ENCODE measurements at regions not wholly inside any gene's neighbourhood (a gene's known extent, or its start where the extent isn't known, plus 50 kb on each side); places are given as distances from the start of the nearest gene placed in this dataset.
"Not testable (repeated sequence)": the region's sequence is repeated elsewhere in the genome, so short reads cannot be mapped to it uniquely, and the experiment has no call there.

DNA sequence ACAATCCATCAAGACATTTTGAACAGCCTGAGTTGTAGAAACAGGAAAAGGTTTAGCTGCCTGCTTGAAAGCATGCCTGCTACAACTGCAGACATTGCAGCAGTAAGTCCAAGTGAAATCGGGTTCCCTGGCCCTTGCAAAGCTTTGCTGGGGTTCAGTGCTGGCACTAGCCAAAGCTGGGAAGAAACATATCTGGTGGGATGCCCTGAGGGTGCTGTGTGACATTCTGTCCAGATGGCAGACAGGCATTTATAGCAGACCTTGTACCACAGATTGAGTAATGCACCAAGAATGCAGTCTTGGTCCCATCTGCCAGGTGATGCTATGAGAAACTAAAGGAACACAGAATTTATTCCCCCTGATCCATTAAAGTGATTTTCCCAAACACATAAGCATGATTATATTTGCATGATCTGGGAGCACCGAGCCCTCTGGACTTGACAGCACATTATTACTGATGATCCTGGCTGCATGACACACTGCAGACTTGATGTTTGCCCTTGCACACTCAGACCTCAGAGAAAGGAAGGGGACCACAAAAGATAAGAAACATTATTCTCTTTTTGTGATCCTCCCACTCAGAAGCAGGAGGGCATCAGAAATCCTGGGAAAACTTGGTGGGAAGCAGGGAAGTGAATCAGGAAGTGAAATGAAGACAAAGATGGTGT lies 223.7 kb upstream of the FAM78B start:
- no peak for DNase-seq (ENCODE audit: low read depth in 2 of 2)

DNA sequence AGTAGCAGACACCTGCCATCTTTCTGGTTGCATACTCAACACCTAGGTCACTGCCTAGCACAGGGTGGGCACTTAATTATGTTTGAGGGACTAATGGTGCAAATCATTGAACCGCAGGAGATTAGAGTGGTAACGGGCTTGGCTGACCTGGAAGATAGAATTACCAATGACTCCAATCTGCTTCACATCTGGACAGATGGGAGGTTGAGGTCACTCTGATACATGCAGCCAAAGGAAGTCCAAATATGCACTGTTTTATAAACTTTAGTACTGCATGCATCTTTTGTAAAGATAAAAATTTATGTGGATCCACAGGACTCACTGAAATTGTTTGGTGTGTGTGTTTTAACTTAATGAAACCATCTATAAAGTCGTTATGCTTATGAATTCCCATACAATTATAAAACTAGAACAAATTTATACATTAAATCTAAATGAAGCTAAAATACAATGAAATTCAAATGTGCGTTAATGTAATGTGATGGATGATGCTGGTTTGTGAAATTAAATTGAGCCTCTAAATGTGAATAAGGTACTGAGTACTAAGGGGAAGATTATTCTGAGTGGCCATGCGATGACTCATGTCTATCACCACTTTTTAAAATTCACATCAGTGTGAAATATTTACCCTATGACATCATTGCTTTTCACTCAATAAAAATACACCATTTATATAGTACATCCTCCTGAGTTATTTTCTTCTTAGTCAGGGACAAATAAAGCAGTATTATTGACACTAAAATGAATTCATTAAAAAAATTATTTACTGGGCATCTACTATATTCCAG lies 224.7 kb upstream of the FAM78B start:
- no peak for DNase-seq (ENCODE audit: low read depth in 2 of 2)

DNA sequence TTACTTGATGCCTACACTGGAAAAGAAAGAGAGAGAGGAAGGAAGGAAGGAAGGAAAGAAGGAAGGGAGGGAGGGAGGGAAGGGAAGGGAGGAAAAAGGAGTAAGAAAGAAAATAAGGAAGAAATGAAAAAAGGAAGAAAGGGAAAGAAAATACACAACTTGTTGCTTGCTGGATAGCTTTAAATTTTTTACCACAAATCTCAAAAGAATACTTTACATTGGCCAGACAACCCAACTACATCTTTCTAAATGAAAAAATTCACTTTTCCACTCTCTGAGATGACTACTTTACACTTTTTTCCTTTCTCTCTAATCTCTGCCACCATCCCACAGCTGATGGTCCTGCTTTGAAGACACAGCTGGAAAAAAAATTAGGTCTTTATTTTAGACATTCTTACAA lies 228.9 kb upstream of the FAM78B start:
- DNase-seq (ENCODE audit: low read depth in 2 of 2), result no peak

DNA sequence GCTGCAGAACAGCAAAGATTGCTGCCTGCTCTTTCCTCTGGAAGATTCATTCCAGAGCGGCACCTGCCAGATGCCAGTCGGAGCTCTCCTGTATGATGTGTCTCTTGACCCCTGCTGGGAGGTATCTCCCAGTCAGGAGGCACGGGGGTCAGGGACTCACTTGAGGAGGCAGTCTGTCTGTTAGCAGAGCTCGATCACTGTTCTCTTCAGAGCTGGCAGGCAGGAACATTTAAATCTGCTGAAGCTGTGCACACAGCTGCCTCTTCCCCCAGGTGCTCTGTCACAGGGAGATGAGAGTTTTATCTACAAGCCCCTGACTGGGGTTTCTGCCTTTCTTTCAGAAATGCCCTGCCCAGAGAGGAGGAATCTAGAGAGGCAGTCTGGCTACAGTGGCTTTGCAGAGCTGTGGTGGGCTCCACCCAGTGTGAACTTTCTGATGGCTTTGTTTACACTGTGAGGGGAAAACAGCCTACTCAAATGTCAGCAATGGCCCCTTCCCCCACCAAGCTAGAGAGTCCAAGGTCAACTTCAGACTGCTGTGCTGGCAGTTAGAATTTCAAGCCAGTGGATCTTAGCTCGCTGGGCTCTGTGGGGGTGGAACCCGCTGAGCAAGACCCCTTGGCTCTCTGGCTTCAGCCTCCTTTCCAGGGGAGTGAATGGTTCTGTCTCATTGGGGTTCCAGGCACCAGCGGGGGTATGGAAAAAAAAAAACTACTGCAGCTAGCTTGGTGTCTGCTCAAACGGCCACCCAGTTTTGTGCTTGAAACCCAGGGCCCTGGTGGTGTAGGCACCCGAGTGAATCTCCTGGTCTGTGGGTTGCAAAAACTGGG lies 242.7 kb upstream of the FAM78B start:
- DNase-seq (ENCODE audit: low read depth in 2 of 2), result not testable (repeated sequence)

DNA sequence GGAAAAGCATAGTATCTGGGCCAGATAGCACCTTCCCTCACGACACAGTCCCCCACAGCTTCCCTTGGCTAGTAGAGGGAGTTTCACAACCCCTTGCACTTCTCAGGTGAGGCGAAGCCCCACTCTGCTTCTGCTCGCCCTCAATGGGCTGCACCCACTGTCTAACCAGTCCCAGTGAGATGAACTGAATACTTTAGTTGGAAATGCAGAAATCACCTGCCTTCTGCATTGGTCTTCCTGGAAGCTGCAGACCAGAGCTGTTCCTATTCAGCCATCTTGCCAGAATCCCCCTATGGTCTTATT lies 243.2 kb upstream of the FAM78B start:
- no peak for DNase-seq (ENCODE audit: low read depth in 2 of 2)

DNA sequence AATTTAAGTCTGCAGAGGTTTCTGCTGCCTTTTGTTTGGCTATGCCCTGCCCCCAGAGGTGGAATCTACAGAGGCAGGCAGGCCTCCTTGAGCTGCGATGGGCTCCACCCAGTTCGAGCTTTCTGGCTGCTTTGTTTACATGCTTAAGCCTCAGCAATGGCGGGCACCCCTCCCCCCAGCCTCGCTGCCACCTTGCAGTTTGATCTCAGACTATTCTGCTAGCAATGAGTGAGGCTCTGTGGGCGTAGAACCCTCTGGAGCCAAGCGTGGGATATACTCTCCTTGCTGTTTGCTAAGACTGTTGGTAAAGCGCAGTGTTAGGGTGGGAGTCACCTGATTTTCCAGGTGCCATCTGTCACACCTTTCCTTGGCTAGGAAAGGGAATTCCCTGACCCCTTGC lies 250.0 kb upstream of the FAM78B start:
- not testable (repeated sequence) for DNase-seq (ENCODE audit: low read depth in 2 of 2)

DNA sequence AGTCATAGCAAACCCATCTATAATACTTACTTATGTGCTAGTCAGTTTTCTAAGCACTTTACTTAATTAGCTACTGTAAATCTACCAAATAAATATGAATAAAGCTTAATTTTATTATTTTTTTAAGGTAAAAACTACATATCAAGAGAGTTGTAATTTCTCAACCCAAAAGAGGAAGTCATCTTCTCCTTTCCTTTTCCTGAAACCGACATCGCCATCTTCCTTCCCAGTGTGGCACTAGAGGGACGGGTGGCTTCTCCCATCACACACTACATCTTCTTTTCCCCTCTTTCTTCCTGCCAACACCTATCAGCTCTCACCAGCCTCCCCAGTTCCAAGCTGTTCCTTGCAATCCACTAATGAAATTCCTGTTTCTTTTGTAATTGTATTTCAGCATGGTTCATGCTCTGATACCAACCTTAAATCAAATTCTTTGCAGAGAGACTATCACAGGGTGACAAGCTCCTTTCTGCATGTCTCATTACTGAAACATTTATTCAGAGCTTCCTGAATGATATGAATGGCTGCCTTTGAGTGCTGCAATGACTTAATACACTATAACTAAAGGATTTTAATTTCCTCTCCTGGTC lies 251.6 kb upstream of the FAM78B start:
- DNase-seq (ENCODE audit: low read depth in 2 of 2), result no peak

DNA sequence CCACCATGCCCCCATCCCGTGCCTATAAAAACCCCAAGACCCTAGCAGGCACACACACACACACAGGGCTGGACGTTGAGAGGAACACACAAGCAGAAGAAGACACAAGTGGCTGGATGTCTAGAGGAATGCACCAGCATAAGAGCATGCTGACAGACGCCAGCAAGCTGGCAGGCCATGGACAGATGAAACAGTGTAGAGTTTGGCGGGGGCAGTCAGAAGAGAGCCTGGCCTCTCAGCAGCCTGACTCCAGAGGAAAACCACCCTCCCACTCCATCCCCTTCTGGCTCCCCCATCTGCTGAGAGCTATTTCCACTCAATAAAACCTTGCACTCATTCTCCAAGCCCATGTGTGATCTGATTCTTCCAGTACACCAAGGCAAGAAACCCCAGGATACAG lies 255.8 kb upstream of the FAM78B start:
- not testable (repeated sequence) for DNase-seq (ENCODE audit: low read depth in 2 of 2)

DNA sequence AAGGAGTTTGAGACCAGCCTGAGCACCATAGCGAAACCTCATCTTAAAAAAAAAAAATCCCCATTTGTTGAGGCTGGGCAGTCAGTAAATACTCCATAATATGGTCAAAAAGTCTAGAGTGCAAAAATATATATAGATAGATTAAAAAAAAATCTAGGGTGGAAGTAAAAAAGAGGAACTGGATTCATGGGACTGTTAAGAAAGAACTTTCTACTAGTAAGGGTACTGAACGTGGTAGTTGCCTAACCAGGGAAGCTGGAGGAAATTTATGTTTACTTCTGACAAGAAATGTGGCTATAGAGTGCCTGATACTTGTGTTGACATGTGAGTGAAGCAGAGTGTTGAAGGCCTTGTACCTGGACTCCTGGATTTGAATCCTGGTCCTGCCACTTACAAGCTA lies 265.9 kb upstream of the FAM78B start:
- DNase-seq (ENCODE audit: low read depth in 2 of 2), result no peak

DNA sequence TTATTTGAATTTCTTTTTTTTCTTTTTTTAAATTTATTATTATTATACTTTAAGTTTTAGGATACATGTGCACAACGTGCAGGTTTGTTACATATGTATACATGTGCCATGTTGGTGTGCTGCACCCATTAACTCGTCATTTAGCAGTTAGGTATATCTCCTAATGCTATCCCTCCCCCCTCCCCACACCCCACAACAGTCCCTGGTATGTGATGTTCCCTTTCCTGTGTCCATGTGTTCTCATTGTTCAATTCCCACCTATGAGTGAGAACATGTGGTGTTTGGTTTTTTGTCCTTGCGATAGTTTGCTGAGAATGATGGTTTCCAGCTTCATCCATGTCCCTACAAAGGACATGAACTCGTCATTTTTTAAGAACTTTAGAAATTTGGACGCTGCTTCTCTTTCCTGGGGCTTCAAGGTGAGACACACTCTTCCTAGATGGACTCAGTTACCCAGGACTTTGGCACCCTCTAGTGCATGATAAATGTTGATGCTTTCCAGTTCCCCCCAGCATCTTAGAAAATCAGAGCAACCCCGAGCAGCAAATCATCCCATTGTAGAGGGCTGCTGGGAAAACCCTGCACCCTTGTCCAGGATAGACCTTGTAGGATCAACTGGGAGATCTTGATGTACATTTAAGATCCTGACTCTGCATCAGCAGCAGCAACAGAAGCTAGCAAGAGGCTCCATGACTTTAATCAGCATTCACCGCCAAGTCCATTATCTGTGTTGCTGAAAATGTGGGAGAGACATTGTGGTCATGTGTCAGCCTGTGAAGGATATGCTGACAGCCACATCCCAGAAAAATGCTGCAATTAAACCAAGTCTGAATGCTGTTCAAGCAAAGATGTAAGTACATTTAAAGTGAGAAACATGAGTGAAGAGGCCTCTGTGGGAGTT lies 266.9 kb upstream of the FAM78B start:
- not testable (repeated sequence) for DNase-seq (ENCODE audit: low read depth in 2 of 2)

DNA sequence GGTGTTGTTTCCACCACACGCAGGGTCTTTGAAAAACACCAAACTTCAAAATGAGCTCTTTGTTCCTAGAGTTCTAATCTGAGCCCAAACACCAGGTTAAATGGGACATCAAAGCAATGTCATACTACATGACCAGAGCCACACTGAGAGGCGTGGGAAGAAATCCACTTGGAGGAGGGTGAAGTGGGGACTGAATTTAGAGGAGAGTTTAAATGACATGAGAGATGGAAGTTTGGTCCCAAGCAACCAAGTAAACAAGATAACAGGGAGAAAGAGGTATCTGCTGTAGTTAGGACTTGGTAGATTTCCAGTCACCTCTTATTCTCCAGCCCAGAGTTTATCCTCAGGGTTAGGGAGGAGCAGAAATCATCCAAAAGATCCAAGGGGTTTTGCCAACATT lies 290.9 kb upstream of the FAM78B start:
- no peak for DNase-seq (ENCODE audit: low read depth in 2 of 2)

DNA sequence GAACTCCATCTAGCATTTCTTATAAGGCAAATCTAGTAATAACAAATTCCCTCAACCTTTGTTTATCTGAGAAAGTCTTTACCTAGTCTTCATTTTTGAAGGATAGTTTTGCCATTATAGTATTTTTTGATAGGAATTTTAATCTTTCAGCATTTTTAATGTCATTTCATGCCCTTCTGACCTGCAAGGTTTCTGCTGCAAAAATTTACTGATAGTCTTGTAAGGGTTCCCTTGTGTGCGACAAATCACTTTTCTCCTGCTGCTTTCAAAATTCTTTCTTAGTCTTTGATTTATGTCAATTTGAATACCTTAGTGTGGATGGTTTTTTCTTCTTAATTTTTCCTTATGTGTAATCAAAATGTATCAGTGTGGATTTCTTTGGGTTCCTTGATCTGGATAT lies 297.5 kb upstream of the FAM78B start:
- DNase-seq (ENCODE audit: low read depth in 2 of 2), result no peak

DNA sequence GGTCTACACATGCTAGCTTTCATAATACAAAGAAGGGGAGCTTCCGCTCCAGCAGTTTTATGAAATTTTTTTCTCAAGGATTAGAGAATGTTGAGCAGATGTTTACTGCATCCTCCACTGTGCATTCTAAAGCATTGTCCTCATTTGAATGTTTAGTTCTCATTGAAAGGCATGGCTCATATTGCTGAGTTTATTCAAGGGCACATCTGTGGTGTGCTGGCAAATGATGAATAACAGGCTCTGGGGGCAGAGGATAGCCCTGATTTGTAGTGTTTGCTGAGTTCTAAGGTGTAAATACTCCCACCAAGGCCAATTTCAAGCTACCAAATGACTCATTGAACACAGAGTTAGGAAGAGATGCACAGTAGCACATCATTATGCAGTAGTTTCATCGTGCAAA lies 303.2 kb upstream of the FAM78B start:
- DNase-seq (ENCODE audit: low read depth in 2 of 2), result no peak

DNA sequence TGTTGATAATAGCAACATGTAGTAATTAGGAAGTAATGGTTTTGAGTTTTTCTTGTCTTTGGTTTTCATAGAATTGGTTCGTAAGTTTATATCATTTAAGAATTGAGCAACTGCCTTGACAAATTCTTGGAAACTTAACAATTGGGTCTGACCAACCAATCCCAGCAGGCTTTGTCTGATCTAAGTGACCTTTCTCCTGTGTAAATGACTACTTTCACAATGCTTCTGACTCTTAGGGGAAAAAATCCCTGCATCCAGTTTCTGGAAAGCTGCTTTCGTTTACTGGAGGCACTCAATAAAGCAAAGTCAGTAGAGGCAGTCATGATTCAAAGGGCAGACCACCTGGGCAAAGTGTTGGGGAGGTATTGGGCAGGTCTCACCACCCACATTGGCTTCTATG lies 303.6 kb upstream of the FAM78B start:
- no peak for DNase-seq (ENCODE audit: low read depth in 2 of 2)

DNA sequence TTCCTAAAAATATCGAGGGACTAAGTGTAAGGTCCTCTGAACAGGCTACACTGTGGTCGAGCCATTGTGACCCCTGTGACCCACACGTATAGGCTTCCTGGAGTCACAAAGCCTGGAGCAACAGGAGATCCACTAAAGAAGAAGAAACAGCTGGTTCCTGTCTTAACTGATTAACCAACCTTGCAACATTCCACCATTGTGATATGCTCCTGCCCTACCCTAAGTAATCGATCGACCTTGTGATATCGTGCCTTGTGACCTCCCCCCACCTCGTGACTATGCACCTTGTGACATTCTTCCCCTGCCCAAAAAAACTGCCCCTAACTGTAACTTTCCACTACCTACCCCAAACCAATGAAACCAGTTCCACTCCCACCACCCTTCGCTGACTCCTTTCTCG lies 304.6 kb upstream of the FAM78B start:
- DNase-seq (ENCODE audit: low read depth in 2 of 2), result no peak

DNA sequence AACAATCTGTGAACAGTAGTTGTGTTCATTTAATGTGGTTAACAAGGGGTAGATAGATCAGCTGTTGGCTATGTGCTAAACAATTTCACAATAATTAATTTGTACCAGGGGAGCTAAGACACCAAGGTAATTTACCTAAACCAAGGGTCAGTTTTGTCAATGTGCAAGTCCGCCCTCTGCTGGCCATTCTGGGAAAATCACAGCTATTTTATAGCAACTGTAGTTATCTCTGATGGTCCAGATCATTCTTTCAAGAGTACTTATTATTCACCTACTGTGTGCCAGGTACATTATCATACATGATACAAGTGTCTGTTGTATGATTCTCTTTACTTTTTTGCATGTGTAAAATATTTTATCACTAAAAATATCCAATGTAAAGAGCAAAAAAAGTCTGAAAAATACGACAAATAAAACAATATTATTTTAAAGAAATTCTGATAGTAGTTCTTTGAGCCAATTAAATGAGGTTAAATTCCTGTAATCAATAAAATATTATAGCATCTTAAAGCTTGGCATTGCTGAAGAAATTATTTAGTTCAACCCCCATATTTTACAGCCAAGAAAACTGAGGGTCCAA lies 312.3 kb upstream of the FAM78B start:
- peak in 1 of 2 donors; percentile 12 for DNase-seq (ENCODE audit: low read depth in 2 of 2)

DNA sequence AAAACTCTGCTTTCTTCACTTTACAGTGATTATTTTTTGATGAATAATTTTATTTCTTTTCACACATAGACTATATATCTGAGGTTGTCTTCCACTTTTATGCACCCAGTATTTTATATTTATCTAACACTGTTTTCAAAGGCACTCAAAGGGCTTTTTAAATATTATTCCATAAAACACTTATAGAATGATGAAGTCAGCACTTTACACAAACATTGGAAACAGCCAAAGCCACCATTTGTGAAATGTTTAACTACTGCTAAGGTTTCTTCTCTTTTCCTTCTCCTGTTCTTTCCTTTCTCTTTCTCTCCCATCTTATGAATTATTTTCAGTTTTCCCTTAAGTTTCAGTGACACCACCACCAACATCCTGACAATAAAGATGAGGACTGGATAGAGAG lies 317.7 kb upstream of the FAM78B start:
- DNase-seq (ENCODE audit: low read depth in 2 of 2), result no peak

DNA sequence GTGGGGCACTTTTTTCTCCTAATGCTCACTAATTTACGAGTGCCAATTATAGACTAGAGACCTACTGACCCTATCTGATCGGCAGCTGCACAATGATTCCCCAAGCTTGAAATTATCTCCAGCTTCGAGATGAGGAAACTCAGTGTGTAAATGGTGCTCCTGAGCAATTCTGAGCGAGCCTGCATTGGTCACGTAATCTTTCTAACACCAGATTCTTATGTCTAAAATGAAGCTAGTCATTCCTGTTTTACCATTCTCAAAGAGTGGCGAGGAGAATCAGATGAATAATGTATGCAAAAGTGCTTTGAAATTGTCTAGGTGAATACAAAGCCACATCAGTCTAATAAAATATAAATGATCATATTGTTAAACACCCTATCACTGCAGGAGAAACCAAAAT lies 318.1 kb upstream of the FAM78B start:
- no peak for DNase-seq (ENCODE audit: low read depth in 2 of 2)

DNA sequence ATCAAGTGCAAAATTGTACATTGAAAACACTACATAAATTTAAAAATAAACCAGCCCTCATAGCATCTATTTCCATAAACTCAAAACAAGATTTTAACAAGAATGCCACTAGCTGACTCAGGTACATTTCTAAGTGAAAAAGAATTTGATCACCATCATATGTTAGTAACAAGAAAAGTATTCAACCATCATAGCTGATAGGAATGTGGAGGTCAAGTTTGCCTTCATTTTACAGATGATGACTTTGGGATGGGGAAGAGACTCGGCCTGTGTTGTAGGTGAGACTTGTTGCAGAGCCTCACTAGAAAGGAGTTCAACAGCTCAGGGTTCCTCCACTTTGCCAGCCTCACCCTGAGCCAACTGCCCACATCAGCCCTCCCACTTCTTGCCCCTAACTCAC lies 318.8 kb upstream of the FAM78B start:
- DNase-seq (ENCODE audit: low read depth in 2 of 2), result no peak

DNA sequence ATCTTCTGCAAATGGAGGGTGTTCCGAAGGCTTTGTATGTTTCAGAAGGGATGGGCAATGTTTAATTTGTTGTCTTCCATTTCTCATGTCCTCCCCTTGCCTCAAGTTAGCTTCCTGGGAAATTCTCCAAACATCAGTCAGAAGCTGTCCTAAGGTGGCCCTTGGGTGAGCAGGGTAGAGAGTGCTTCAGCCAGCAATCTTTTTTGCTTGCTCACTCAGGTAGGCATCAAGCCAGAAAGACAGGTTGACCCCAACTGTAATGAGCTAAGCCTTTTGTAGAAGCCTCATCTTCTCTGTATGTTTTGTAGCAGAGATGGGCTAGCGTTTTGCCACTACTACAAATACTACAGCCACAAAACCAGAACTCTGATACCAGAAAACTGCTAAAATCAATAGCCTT lies 321.5 kb upstream of the FAM78B start:
- no peak for DNase-seq (ENCODE audit: low read depth in 2 of 2)

DNA sequence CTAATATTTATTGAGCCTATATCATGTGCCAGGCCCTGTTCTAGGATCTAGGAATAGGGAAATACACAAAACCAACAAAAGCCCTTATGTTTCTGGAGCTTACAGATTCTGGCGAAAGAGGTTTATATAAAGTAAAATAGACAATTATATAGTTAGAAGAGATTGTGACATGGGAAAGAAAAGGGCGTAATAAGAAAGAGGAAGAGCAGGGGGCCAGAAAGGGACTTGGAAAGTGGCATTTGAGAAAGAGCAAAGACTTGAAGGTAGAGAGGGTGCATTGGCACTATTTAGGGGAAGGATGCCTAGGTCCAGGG lies 322.5 kb upstream of the FAM78B start:
- DNase-seq (ENCODE audit: low read depth in 2 of 2), result no peak
